HG03159 (cell line): ENCODE measurements at regions not wholly inside any gene's neighbourhood (a gene's known extent, or its start where the extent isn't known, plus 50 kb on each side); places are given as distances from the start of the nearest gene placed in this dataset.

Experiments
- ATAC-seq: cut with Tn5 transposase; IDR thresholded peaks from one replicate; pipeline ENCODE4 v1.9.1; 2021; ENCODE audit warnings: mild to moderate bottlenecking, moderate library complexity; ENCODE audit not compliant: unreplicated experiment

GRCh38 chr7:142420554-142421362 lies 162.9 kb upstream of the PRSS58 start:
- ATAC-seq, result no peak

- no peak for ATAC-seq
Measured at GRCh38 chr7:142418326-142418725, 160.5 kb upstream of the PRSS58 start.

GRCh38 chr7:142414915-142415314 lies 157.1 kb upstream of the PRSS58 start:
- ATAC-seq, result no peak

- peak; percentile 67 for ATAC-seq
Measured at GRCh38 chr7:142414135-142414534, 156.3 kb upstream of the PRSS58 start.

- ATAC-seq, result peak; percentile 6
Measured at GRCh38 chr7:142413280-142414000, 155.6 kb upstream of the PRSS58 start.

GRCh38 chr7:142412551-142413193 lies 154.8 kb upstream of the PRSS58 start:
- peak; percentile 87 for ATAC-seq

GRCh38 chr7:142409471-142409870 lies 151.6 kb upstream of the PRSS58 start:
- ATAC-seq, result no peak

- no peak for ATAC-seq
Measured at GRCh38 chr7:142408794-142409193, 150.9 kb upstream of the PRSS58 start.

GRCh38 chr7:142407939-142408570 lies 150.2 kb upstream of the PRSS58 start:
- no peak for ATAC-seq

GRCh38 chr7:142405122-142405765 lies 147.4 kb upstream of the PRSS58 start:
- ATAC-seq, result no peak

- ATAC-seq, result no peak
Measured at GRCh38 chr7:142401951-142402350, 144.1 kb upstream of the PRSS58 start.

GRCh38 chr7:142400042-142400533 lies 142.2 kb upstream of the PRSS58 start:
- no peak for ATAC-seq

GRCh38 chr7:142391191-142391992 lies 133.5 kb upstream of the PRSS58 start:
- ATAC-seq, result no peak

- ATAC-seq, result no peak
Measured at GRCh38 chr7:142389544-142389943, 131.7 kb upstream of the PRSS58 start.

- ATAC-seq, result peak; percentile 69
Measured at GRCh38 chr7:142385491-142386340, 127.9 kb upstream of the PRSS58 start.

- peak; percentile 49 for ATAC-seq
Measured at GRCh38 chr7:142384493-142384922, 126.7 kb upstream of the PRSS58 start.

GRCh38 chr7:142383841-142384492 lies 126.1 kb upstream of the PRSS58 start:
- ATAC-seq, result peak; percentile 28

GRCh38 chr7:142381727-142382390 lies 124.0 kb upstream of the PRSS58 start:
- no peak for ATAC-seq
